Mesodermal cell (in vitro differentiated cells): ENCODE measurements at regions not wholly inside any gene's neighbourhood (a gene's known extent, or its start where the extent isn't known, plus 50 kb on each side); places are given as distances from the start of the nearest gene placed in this dataset.
"Not testable (repeated sequence)": the region's sequence is repeated elsewhere in the genome, so short reads cannot be mapped to it uniquely, and the experiment has no call there.

Source experiments
- H3K27ac ChIP-seq: 2 replicates; pipeline ENCODE4 v1.7.0; 2013; ENCODE audit warnings: mild to moderate bottlenecking, low read depth, low read length, moderate library complexity; ENCODE audit not compliant: severe bottlenecking
- H3K36me3 ChIP-seq: 2 replicates; pipeline ENCODE4 v1.7.1; 2013; ENCODE audit warnings: mild to moderate bottlenecking, low read length, moderate library complexity; ENCODE audit not compliant: control insufficient read depth, insufficient read depth
- H3K4me1 ChIP-seq: one replicate; pipeline ENCODE4 v1.7.1; 2013; ENCODE audit warnings: mild to moderate bottlenecking, low read length; ENCODE audit not compliant: insufficient read depth, control insufficient read depth, poor library complexity, severe bottlenecking
- H3K4me3 ChIP-seq: 2 replicates; pipeline ENCODE4 v1.7.0; 2013; ENCODE audit warnings: low read length, control low read depth, mild to moderate bottlenecking; ENCODE audit not compliant: insufficient read depth, poor library complexity, severe bottlenecking; ENCODE audit errors: extremely low read depth
- H3K9me3 ChIP-seq: 2 replicates; pipeline ENCODE4 v1.7.1; 2013; ENCODE audit warnings: mild to moderate bottlenecking, low read length, moderate library complexity; ENCODE audit not compliant: control insufficient read depth
- WGBS, 2 experiments: methylation state at CpG; one replicate each; pipeline ENCODE4 v1.1.5; 2013; ENCODE audit warnings: missing lambda C conversion rate in 2 of 2; ENCODE audit not compliant: insufficient coverage in 2 of 2; 5-methylcytosine and 5-hydroxymethylcytosine counted together

- Histone ChIP-seq H3K9me3 (no peaks in the 10 kb centered on the region), H3K27ac (no peak overlapping the region), H3K4me3 (no peak overlapping the region), H3K4me1 (peaks cover 4% of the 10 kb centered on the region), H3K36me3 (no peaks in the 10 kb centered on the region)
- WGBS, 2 experiments = no CpG with 5 or more reads among the region's 1 CpG
Observed at GRCh38 chr12:59357811-59358210, 238.0 kb upstream of the SLC16A7 start.

- not testable (repeated sequence) for H3K36me3 ChIP-seq, H3K4me1 ChIP-seq, H3K27ac ChIP-seq, H3K4me3 ChIP-seq, H3K9me3 ChIP-seq
- WGBS, 2 experiments = no CpG with 5 or more reads among the region's 5 CpGs
Observed at GRCh38 chr12:59346248-59346647, 249.6 kb upstream of the SLC16A7 start.

- no peak overlapping the region for H3K4me3 ChIP-seq
- H3K36me3 ChIP-seq = no peaks in the 10 kb centered on the region
- no peaks in the 10 kb centered on the region for H3K4me1 ChIP-seq
- H3K9me3 ChIP-seq = no peaks in the 10 kb centered on the region
- 88 to 93% methylated on average over 2 to 3 of the region's 4 CpGs for WGBS, 2 experiments
- H3K27ac ChIP-seq = no peak overlapping the region
Observed at GRCh38 chr12:59345406-59345805, 250.4 kb upstream of the SLC16A7 start.

- Histone ChIP-seq H3K4me3 (no peak overlapping the region), H3K9me3 (no peaks in the 10 kb centered on the region)
- no CpG with 5 or more reads among the region's 1 CpG for WGBS, 2 experiments
Observed at GRCh38 chr12:59344224-59344623, 251.6 kb upstream of the SLC16A7 start.

GRCh38 chr12:59329462-59329861, 266.4 kb upstream of the SLC16A7 start:
- Histone ChIP-seq H3K36me3 (no peaks in the 10 kb centered on the region), H3K27ac (no peak overlapping the region), H3K4me1 (no peaks in the 10 kb centered on the region), H3K9me3 (no peaks in the 10 kb centered on the region), H3K4me3 (no peak overlapping the region)
- 14 to 100% methylated on average over 1 of the region's 2 CpGs for WGBS, 2 experiments

More at GRCh38 chr12:59344224-59344623, 251.6 kb upstream of the SLC16A7 start:
- no peak overlapping the region for H3K27ac ChIP-seq
- no peaks in the 10 kb centered on the region for H3K36me3 ChIP-seq
- H3K4me1 ChIP-seq = no peaks in the 10 kb centered on the region

- 25 to 28% methylated on average over 6 to 8 of the region's 15 CpGs for WGBS, 2 experiments
- H3K36me3 ChIP-seq, H3K4me3 ChIP-seq, H3K4me1 ChIP-seq, H3K9me3 ChIP-seq, H3K27ac ChIP-seq: not testable (repeated sequence)
Observed at GRCh38 chr12:59328395-59329075, 267.3 kb upstream of the SLC16A7 start.

GRCh38 chr12:59326457-59326856, 269.4 kb upstream of the SLC16A7 start:
- H3K36me3 ChIP-seq, H3K9me3 ChIP-seq, H3K4me1 ChIP-seq, H3K4me3 ChIP-seq, H3K27ac ChIP-seq: not testable (repeated sequence)
- 0 to 23% methylated on average over 2 to 4 of the region's 12 CpGs for WGBS, 2 experiments

- no peaks in the 10 kb centered on the region for H3K36me3 ChIP-seq
- H3K4me1 ChIP-seq = no peaks in the 10 kb centered on the region
- no peak overlapping the region for H3K27ac ChIP-seq
- no peaks in the 10 kb centered on the region for H3K9me3 ChIP-seq
- H3K4me3 ChIP-seq = no peak overlapping the region
- WGBS, 2 experiments = 82 to 84% methylated on average over 2 of the region's 2 CpGs
Observed at GRCh38 chr12:59322473-59322872, 273.4 kb upstream of the SLC16A7 start.

GRCh38 chr12:59321278-59321677, 274.6 kb upstream of the SLC16A7 start:
- no peaks in the 10 kb centered on the region for H3K9me3 ChIP-seq
- H3K4me1 ChIP-seq = no peaks in the 10 kb centered on the region
- no CpG with 5 or more reads among the region's 1 CpG for WGBS, 2 experiments
- H3K4me3 ChIP-seq = no peak overlapping the region
- H3K36me3 ChIP-seq = no peaks in the 10 kb centered on the region
- no peak overlapping the region for H3K27ac ChIP-seq

GRCh38 chr12:59320112-59320511, 275.7 kb upstream of the SLC16A7 start:
- Histone ChIP-seq H3K27ac (no peak overlapping the region), H3K4me1 (no peaks in the 10 kb centered on the region), H3K9me3 (no peaks in the 10 kb centered on the region), H3K4me3 (no peak overlapping the region), H3K36me3 (no peaks in the 10 kb centered on the region)
- no CpG with 5 or more reads among the region's 1 CpG for WGBS, 2 experiments

GRCh38 chr12:59318940-59319339, 276.9 kb upstream of the SLC16A7 start:
- no peaks in the 10 kb centered on the region for H3K36me3 ChIP-seq
- H3K4me1 ChIP-seq = no peaks in the 10 kb centered on the region
- H3K27ac ChIP-seq = no peak overlapping the region
- WGBS, 2 experiments = 74 to 100% methylated on average over 1 to 2 of the region's 2 CpGs
- no peak overlapping the region for H3K4me3 ChIP-seq
- no peaks in the 10 kb centered on the region for H3K9me3 ChIP-seq
